HEK293T (cell line): ENCODE measurements at regions not wholly inside any gene's neighbourhood (a gene's known extent, or its start where the extent isn't known, plus 50 kb on each side); places are given as distances from the start of the nearest gene placed in this dataset.

ENCODE experiments used
- CTCF ChIA-PET: fragments of 350-600 bp; formaldehyde crosslinking; extraction: SDS; loops from one replicate; lab custom pipeline; 2021; ENCODE audit warnings: antibody characterized with exemption, inconsistent platforms; lab: Yijun Ruan, JAX
- POLR2A ChIA-PET: fragments of 350-600 bp; formaldehyde crosslinking; extraction: SDS; loops from one replicate; lab custom pipeline; 2020; ENCODE audit warnings: antibody characterized with exemption, inconsistent platforms; lab: Yijun Ruan, JAX
- DNase-seq: peaks from one replicate; pipeline ENCODE4 v3.0.0; 2012; ENCODE audit warnings: mixed read lengths; ENCODE audit errors: extremely low spot score
- ARNT ChIP-seq: fragments of 450-650 bp; IDR thresholded peaks from 2 replicates; pipeline ENCODE4 v1.6.1; 2017; ENCODE audit warnings: mild to moderate bottlenecking
- BHLHE40 ChIP-seq: fragments of 450-650 bp; IDR thresholded peaks from 2 replicates; pipeline ENCODE4 v1.6.1; 2016; ENCODE audit warnings: mild to moderate bottlenecking, moderate library complexity, borderline replicate concordance
- CTBP1 ChIP-seq: fragments of 450-650 bp; IDR thresholded peaks from 2 replicates; pipeline ENCODE4 v1.6.1; 2016; ENCODE audit warnings: borderline replicate concordance
- ELF4 ChIP-seq: fragments of 450-650 bp; IDR thresholded peaks from 2 replicates; pipeline ENCODE4 v1.6.1; 2017; ENCODE audit warnings: antibody characterized with exemption
- FOXA1 ChIP-seq: fragments of 450-650 bp; IDR thresholded peaks from 2 replicates; pipeline ENCODE4 v1.6.1; 2016; ENCODE audit warnings: mild to moderate bottlenecking
- FOXK2 ChIP-seq: fragments of 450-650 bp; IDR thresholded peaks from 2 replicates; pipeline ENCODE4 v1.6.1; 2016; ENCODE audit warnings: mild to moderate bottlenecking
- FOXM1 ChIP-seq: fragments of 450-650 bp; IDR thresholded peaks from 2 replicates; pipeline ENCODE4 v1.6.1; 2017; ENCODE audit warnings: mild to moderate bottlenecking, borderline replicate concordance
- HDGF ChIP-seq: fragments of 450-650 bp; IDR thresholded peaks from 2 replicates; pipeline ENCODE4 v1.6.1; 2017; ENCODE audit warnings: antibody characterized with exemption, borderline replicate concordance
- L3MBTL2 ChIP-seq: fragments of 450-650 bp; conservative IDR thresholded peaks from 2 replicates; pipeline ENCODE4 v1.6.1; 2016; ENCODE audit warnings: mild to moderate bottlenecking
- LEF1 ChIP-seq: fragments of 450-650 bp; IDR thresholded peaks from 2 replicates; pipeline ENCODE4 v1.6.1; 2017; ENCODE audit warnings: mild to moderate bottlenecking, borderline replicate concordance
- NFRKB ChIP-seq: fragments of 450-650 bp; IDR thresholded peaks from 2 replicates; pipeline ENCODE4 v1.6.1; 2016; ENCODE audit warnings: mild to moderate bottlenecking, moderate library complexity
- SP1 ChIP-seq: fragments of 450-650 bp; IDR thresholded peaks from 2 replicates; pipeline ENCODE4 v1.6.1; 2017
- SUZ12 ChIP-seq: fragments of 450-650 bp; IDR thresholded peaks from 2 replicates; pipeline ENCODE4 v1.6.1; 2016; ENCODE audit warnings: mild to moderate bottlenecking
- TARDBP ChIP-seq: fragments of 450-650 bp; IDR thresholded peaks from 2 replicates; pipeline ENCODE4 v1.6.1; 2016
- ZNF384 ChIP-seq: fragments of 450-650 bp; IDR thresholded peaks from 2 replicates; pipeline ENCODE4 v1.6.1; 2016
- TF ChIP-seq, protein P1 (sequence below): fragments of 450-650 bp; IDR thresholded peaks from 2 replicates; pipeline ENCODE4 v1.6.1; 2016

GRCh38 chr10:29948881-29949355, 110.5 kb downstream of the JCAD start:
- no peak for DNase-seq
- POLR2A ChIA-PET: no interaction called here
- TF ChIP-seq SP1: no peak
- no peak for TF ChIP-seq LEF1
- TF ChIP-seq FOXK2: no peak
- CTCF ChIA-PET: no interaction called here

- TF ChIP-seq TARDBP (no peak), FOXM1 (no peak), ELF4 (no peak), NFRKB (no peak), L3MBTL2 (no peak), FOXK2 (no peak)
- CTCF ChIA-PET: no interaction called here
- POLR2A ChIA-PET: no interaction called here
Observed at GRCh38 chr10:29947701-29948060, 111.7 kb downstream of the JCAD start.

DNA sequence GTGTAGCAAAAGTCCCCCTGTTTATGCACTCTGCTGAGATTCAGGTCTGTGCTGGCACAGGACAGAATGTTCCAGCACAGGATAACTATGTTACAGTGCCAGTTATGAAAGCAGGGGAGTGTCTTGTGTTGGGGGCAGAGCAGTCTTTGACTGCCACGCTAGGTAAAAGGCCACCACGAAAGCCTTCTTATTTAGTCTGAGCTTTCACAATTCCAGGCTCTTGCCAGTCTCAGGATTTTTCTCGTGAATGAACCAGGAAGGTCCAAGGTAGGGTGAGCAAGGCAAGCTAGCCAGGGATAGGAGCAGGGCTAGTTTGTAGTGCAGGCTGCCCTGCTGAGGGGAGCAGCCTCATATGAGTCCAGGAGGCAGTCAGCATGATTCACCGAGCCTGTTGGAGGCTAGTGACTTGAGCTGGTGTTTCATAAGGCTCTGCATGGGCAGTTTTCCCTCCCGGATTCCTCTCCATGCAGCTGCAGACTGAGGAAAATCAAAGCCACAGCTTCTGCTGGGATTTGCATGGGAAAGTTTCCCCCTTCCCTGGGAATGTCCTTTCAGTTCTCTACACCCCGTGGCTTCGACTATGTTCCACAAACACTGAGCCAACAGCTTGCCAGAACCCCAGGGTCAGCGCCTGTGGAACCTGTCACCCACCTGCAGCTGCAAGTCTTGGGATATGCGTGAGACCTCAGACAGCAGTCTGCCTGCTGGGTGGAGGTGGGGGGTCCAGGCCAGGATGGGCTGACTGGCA, 112.3 kb downstream of the JCAD start:
- ChIA-PET CTCF (no interaction called here), POLR2A (no interaction called here)
- TF ChIP-seq SUZ12: no peak
- TF ChIP-seq L3MBTL2: no peak
- TF ChIP-seq FOXK2: no peak
- TF ChIP-seq TARDBP: no peak
- no peak for TF ChIP-seq BHLHE40
- no peak for TF ChIP-seq NFRKB
- no peak for TF ChIP-seq HDGF
- no peak for TF ChIP-seq FOXM1
- TF ChIP-seq SP1: no peak
- TF ChIP-seq, protein P1, sequence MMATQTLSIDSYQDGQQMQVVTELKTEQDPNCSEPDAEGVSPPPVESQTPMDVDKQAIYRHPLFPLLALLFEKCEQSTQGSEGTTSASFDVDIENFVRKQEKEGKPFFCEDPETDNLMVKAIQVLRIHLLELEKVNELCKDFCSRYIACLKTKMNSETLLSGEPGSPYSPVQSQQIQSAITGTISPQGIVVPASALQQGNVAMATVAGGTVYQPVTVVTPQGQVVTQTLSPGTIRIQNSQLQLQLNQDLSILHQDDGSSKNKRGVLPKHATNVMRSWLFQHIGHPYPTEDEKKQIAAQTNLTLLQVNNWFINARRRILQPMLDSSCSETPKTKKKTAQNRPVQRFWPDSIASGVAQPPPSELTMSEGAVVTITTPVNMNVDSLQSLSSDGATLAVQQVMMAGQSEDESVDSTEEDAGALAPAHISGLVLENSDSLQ: no peak
- TF ChIP-seq FOXA1: no peak
- TF ChIP-seq LEF1: no peak
- TF ChIP-seq ZNF384: no peak
- TF ChIP-seq ELF4: no peak
- no peak for TF ChIP-seq CTBP1
- TF ChIP-seq ARNT: no peak
- DNase-seq: no peak

More at GRCh38 chr10:29947701-29948060, 111.7 kb downstream of the JCAD start:
- DNase-seq: no peak

DNA sequence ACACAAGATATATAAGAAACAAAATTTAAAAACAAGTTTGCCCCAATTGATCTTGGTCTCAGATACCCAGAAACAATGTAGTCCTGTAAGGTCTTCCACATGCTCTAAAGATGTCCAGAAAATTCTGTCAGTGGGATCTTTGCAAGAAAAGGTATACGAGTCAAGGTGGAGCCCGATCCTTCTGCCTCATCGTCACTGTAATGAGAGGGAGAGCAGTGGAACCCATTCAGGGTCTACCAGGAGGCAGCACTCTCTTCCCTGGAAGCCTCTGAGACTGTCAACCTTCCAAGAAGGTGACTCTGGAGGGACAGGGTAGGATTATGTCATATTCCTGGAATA, 112.8 kb downstream of the JCAD start:
- CTCF ChIA-PET: no interaction called here
- no peak for DNase-seq
- POLR2A ChIA-PET: no interaction called here
- TF ChIP-seq SP1 (no peak), L3MBTL2 (no peak), FOXA1 (no peak)

DNA sequence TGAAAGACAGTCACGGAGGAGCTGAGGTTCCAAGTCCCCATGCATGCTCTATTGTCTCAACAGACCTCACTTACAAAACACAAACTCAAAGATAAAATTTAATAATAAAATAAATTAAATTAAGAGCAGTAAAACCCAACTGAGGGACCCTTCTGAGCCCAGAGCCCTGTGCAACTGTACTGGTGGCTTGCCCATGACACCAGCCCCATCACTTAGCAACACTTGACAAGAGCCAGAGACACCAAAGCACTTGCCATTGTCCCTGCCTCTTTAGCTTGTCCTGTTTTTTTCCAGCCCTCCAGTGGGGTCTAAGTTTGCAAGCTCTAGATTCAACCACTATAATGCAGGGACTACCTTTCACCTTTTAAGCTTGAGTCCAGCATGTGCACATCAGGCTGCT, 117.9 kb downstream of the JCAD start:
- CTCF ChIA-PET: no interaction called here
- TF ChIP-seq BHLHE40: no peak
- TF ChIP-seq ELF4: no peak
- no peak for TF ChIP-seq LEF1
- DNase-seq: no peak
- POLR2A ChIA-PET: no interaction called here

GRCh38 chr10:29932991-29933390, 126.4 kb downstream of the JCAD start:
- ChIA-PET CTCF (no interaction called here), POLR2A (no interaction called here)
- no peak for DNase-seq
- TF ChIP-seq NFRKB (no peak), FOXM1 (no peak), TARDBP (no peak), L3MBTL2 (no peak)

DNA sequence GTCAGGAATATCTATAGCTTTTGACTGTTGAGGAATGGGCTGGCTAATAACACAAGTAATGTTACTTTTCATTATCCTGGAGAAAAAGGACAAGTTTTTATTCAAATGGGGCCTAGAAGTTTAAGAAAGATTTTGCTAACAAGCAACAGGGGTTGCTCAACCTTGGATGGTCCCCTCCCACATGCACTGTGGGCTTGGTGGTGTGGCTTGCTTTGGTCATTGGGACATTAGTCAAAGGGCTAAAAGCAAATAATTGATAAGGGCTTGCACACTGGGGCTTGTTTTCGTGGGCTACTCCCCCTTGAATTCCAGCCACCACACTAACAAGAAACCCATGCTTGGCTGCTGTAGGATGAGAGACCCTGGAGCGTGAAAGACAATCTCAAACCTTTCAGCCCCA, 127.6 kb downstream of the JCAD start:
- no peak for DNase-seq
- ChIA-PET CTCF (no interaction called here), POLR2A (no interaction called here)
- TF ChIP-seq, protein P1: no peak
- TF ChIP-seq ZNF384 (no peak), FOXA1 (no peak), NFRKB (no peak), BHLHE40 (no peak), TARDBP (no peak), ARNT (no peak), ELF4 (no peak), HDGF (no peak), FOXM1 (no peak), LEF1 (no peak), CTBP1 (no peak), SUZ12 (no peak), L3MBTL2 (no peak), FOXK2 (no peak), SP1 (no peak)

- ChIA-PET POLR2A (no interaction called here), CTCF (no interaction called here)
- TF ChIP-seq, protein P1: no peak
- TF ChIP-seq ZNF384 (no peak), BHLHE40 (no peak), LEF1 (no peak), SUZ12 (no peak), FOXK2 (no peak), SP1 (no peak), NFRKB (no peak), L3MBTL2 (no peak), ARNT (no peak), TARDBP (no peak)
- DNase-seq: no peak
Observed at GRCh38 chr10:29929006-29929405, 130.4 kb downstream of the JCAD start.
